DND-41 (cell line): ENCODE measurements at regions not wholly inside any gene's neighbourhood (a gene's known extent, or its start where the extent isn't known, plus 50 kb on each side); places are given as distances from the start of the nearest gene placed in this dataset.

Experiments used
- EZH2 ChIP-seq: IDR thresholded peaks from 3 replicates; pipeline ENCODE4 v1.6.1; 2012; ENCODE audit warnings: borderline replicate concordance, low read depth, mild to moderate bottlenecking, moderate library complexity, low read length, inconsistent platforms; ENCODE audit not compliant: severe bottlenecking
- TF ChIP-seq, protein P1 (sequence below): IDR thresholded peaks from 2 replicates; pipeline ENCODE4 v1.5.1; 2012; ENCODE audit warnings: borderline replicate concordance, low read length, moderate library complexity, mild to moderate bottlenecking; ENCODE audit not compliant: poor library complexity, severe bottlenecking; ENCODE audit errors: extremely low read depth

DNA sequence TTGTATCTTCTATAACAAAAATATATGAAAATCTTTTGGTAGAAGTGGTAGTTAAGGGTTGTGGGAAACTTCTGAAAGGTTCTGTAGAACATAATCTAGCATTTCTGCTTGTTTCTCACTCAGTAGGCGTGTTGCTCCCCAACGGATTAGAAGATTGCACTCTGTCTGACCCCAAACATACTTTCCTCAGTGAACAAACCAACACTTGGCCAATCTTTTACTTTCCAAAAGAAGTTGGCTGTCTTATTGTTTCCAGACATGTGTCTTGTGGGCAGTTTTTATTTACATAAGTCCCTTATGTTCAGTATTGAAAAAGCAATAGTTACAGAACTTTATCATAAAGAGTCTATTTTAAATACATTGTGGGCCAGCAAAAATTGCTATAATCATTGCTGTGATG lies 312.8 kb upstream of the EPHA5 start:
- no peak for TF ChIP-seq EZH2
- TF ChIP-seq, protein P1, sequence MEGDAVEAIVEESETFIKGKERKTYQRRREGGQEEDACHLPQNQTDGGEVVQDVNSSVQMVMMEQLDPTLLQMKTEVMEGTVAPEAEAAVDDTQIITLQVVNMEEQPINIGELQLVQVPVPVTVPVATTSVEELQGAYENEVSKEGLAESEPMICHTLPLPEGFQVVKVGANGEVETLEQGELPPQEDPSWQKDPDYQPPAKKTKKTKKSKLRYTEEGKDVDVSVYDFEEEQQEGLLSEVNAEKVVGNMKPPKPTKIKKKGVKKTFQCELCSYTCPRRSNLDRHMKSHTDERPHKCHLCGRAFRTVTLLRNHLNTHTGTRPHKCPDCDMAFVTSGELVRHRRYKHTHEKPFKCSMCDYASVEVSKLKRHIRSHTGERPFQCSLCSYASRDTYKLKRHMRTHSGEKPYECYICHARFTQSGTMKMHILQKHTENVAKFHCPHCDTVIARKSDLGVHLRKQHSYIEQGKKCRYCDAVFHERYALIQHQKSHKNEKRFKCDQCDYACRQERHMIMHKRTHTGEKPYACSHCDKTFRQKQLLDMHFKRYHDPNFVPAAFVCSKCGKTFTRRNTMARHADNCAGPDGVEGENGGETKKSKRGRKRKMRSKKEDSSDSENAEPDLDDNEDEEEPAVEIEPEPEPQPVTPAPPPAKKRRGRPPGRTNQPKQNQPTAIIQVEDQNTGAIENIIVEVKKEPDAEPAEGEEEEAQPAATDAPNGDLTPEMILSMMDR = no peak
